ENCODE measurements at regions not wholly inside any gene's neighbourhood (a gene's known extent, or its start where the extent isn't known, plus 50 kb on each side); places are given as distances from the start of the nearest gene placed in this dataset.

DNA sequence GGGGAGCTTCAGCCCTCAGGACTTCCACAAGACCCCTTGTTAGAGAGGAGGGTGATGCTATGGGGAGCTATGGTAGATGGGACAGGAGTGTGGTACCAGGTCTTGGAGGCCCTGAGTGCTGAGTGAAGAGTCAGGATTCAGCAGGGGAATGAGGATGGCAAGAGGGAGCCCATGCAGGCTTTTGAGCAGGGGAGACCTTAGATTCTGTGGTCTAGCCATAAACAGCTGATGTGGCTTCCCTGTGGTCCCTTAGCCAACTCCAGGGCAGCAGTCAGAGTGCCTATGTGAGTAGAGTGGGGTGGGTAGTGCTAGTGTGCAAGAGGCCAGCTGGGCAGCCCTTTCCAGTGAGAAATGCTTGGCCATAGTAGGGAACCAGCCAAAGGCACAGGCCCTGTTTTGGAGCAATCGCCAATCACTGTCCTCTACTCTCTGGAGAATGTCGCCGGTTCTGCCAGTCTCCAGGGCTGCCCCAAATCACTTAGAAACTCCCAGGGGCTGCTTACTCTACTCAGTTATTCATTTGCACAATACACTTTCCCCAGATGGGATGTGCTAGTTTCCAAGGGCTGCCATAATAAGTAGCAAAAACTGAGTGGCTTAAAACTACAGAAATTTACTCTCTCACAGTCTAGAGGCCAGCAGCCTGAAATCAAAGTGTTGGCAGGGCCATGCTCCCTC, 310.5 kb downstream of the SMAD2 start:
- Mint-ChIP-seq H3K27ac (ENCODE audit: unreplicated experiment) (no peak overlapping the region), H3K4me3 (ENCODE audit: unreplicated experiment) (no peak overlapping the region), H3K4me1 (ENCODE audit: unreplicated experiment) (peaks cover 2% of the 10 kb centered on the region), H3K36me3 (ENCODE audit: low read depth, unreplicated experiment) (no peaks in the 10 kb centered on the region), H3K27me3 (ENCODE audit: unreplicated experiment) (peaks cover 1% of the 10 kb centered on the region), H3K9me3 (ENCODE audit: unreplicated experiment) (no peaks in the 10 kb centered on the region)
- DNase-seq (ENCODE audit: low spot score) = no peak
- TF ChIP-seq, protein P1, sequence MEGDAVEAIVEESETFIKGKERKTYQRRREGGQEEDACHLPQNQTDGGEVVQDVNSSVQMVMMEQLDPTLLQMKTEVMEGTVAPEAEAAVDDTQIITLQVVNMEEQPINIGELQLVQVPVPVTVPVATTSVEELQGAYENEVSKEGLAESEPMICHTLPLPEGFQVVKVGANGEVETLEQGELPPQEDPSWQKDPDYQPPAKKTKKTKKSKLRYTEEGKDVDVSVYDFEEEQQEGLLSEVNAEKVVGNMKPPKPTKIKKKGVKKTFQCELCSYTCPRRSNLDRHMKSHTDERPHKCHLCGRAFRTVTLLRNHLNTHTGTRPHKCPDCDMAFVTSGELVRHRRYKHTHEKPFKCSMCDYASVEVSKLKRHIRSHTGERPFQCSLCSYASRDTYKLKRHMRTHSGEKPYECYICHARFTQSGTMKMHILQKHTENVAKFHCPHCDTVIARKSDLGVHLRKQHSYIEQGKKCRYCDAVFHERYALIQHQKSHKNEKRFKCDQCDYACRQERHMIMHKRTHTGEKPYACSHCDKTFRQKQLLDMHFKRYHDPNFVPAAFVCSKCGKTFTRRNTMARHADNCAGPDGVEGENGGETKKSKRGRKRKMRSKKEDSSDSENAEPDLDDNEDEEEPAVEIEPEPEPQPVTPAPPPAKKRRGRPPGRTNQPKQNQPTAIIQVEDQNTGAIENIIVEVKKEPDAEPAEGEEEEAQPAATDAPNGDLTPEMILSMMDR (IDR thresholded peaks at IDR 0.05; ENCODE audit: unreplicated experiment) = no peak

DNA sequence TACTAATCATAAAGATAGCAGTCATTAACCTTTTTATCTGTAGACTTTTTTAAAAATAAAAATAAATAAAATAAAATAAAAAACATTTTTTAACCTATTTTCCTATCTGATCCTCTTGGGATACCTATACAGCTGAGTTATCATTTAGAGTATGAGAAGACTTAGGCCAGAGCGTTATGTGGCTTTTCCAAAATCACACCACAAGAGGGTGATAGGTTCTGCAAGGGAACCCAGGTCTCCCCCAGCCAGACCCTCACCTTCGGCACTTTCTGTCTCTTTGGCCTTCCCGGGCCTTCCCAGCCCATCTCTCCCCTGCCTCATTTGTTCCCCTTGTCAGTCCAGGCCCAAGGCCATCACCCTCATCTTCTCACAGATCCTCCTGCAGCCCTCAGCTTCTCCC, 311.7 kb downstream of the SMAD2 start:
- peaks cover 2% of the 10 kb centered on the region for H3K4me1 Mint-ChIP-seq (ENCODE audit: unreplicated experiment)
- TF ChIP-seq, protein P1 (IDR thresholded peaks at IDR 0.05; ENCODE audit: unreplicated experiment) = no peak
- no peak for DNase-seq (ENCODE audit: low spot score)
- H3K9me3 Mint-ChIP-seq (ENCODE audit: unreplicated experiment) = no peaks in the 10 kb centered on the region
- H3K27me3 Mint-ChIP-seq (ENCODE audit: unreplicated experiment) = peaks cover 1% of the 10 kb centered on the region
- H3K27ac Mint-ChIP-seq (ENCODE audit: unreplicated experiment) = no peak overlapping the region
- no peaks in the 10 kb centered on the region for H3K36me3 Mint-ChIP-seq (ENCODE audit: low read depth, unreplicated experiment)
- no peak overlapping the region for H3K4me3 Mint-ChIP-seq (ENCODE audit: unreplicated experiment)

DNA sequence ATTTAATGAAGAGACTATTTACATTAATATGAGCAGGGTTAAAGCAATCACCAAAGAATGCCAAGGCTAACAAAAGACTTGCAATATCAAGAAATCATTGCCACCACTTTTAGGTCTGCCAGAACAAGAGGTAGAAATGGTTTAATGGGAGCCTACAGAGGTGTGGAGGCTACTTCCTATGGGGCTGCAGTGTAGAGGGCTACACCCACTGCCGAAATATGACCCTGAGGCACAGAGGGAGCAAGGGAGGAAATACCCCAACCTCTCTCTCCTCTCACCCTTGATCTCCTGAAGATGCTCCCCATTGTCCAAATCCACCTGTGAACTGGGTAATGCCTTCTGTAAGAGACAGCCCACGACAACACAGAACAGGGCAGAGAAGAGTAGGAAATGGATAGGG, 315.4 kb downstream of the SMAD2 start:
- Mint-ChIP-seq H3K9me3 (ENCODE audit: unreplicated experiment) (no peaks in the 10 kb centered on the region), H3K27ac (ENCODE audit: unreplicated experiment) (no peak overlapping the region), H3K4me1 (ENCODE audit: unreplicated experiment) (no peaks in the 10 kb centered on the region), H3K36me3 (ENCODE audit: low read depth, unreplicated experiment) (peaks cover 3% of the 10 kb centered on the region), H3K27me3 (ENCODE audit: unreplicated experiment) (peaks cover 1% of the 10 kb centered on the region), H3K4me3 (ENCODE audit: unreplicated experiment) (no peak overlapping the region)
- TF ChIP-seq, protein P1 (IDR thresholded peaks at IDR 0.05; ENCODE audit: unreplicated experiment) = no peak
- no peak for DNase-seq (ENCODE audit: low spot score)

DNA sequence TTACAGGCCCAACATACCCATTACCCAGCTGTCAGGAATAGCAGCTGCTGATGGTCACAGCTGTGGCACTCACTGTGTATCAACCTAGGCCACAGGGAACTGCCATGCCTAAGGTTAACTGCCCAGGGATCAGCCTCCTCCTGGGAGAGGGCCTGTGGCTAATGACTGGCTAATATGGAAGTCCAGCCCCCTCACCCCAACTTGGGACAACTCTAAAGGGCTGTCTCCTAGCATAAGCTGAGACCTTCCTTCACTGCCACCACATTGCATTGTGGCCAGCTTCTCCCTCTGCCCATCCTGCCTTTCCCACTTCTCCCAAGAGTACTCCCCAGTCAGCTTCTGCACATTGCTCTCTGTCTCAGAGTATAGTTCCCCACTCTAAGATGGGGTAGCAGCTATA, 316.5 kb downstream of the SMAD2 start:
- Mint-ChIP-seq H3K9me3 (ENCODE audit: unreplicated experiment) (no peaks in the 10 kb centered on the region), H3K36me3 (ENCODE audit: low read depth, unreplicated experiment) (peaks cover 3% of the 10 kb centered on the region), H3K27ac (ENCODE audit: unreplicated experiment) (no peak overlapping the region), H3K4me1 (ENCODE audit: unreplicated experiment) (no peaks in the 10 kb centered on the region), H3K4me3 (ENCODE audit: unreplicated experiment) (no peak overlapping the region), H3K27me3 (ENCODE audit: unreplicated experiment) (no peaks in the 10 kb centered on the region)
- TF ChIP-seq, protein P1 (IDR thresholded peaks at IDR 0.05; ENCODE audit: unreplicated experiment) = no peak
- DNase-seq (ENCODE audit: low spot score) = no peak

DNA sequence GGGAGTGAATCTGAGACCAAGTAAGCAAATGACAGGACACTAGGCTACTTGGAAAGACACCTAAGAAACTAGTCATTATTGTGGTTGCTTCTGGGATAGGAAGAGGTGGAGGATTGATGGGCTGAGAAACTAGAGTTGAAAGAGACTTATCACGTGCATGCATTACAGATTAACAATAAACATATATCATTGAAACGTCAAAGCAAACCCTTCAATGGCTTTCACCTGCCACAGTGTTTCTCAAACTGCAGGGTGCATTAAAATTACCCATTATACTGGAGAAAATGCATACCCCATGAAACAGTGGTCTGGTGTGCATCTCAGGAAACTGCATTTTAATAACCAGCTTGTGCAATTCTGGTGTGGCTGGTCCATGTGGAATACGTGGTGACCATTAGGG, 318.8 kb downstream of the SMAD2 start:
- peaks cover 3% of the 10 kb centered on the region for H3K36me3 Mint-ChIP-seq (ENCODE audit: low read depth, unreplicated experiment)
- H3K27ac Mint-ChIP-seq (ENCODE audit: unreplicated experiment) = no peak overlapping the region
- no peak overlapping the region for H3K4me3 Mint-ChIP-seq (ENCODE audit: unreplicated experiment)
- no peaks in the 10 kb centered on the region for H3K9me3 Mint-ChIP-seq (ENCODE audit: unreplicated experiment)
- no peak for DNase-seq (ENCODE audit: low spot score)
- no peaks in the 10 kb centered on the region for H3K27me3 Mint-ChIP-seq (ENCODE audit: unreplicated experiment)
- peaks cover 15% of the 10 kb centered on the region for H3K4me1 Mint-ChIP-seq (ENCODE audit: unreplicated experiment)
- TF ChIP-seq, protein P1 (IDR thresholded peaks at IDR 0.05; ENCODE audit: unreplicated experiment) = no peak

Data from endothelial cell (in vitro differentiated cells).